ENCODE measurements at regions not wholly inside any gene's neighbourhood (a gene's known extent, or its start where the extent isn't known, plus 50 kb on each side); places are given as distances from the start of the nearest gene placed in this dataset.

- TF ChIP-seq CTCF (IDR thresholded peaks at IDR 0.05; ENCODE audit: extremely low read depth, insufficient read depth, missing control alignments), result no peak
- in situ Hi-C loops (cut with MboI; ENCODE audit: low pct_unique_long_range_greater_than_20kb, low sequenced_read_pairs, unreplicated experiment), result no loop called here
- DNase-seq (ENCODE audit: low spot score), result no peak
Measured at GRCh38 chr16:73253922-73254480, 206.1 kb upstream of the ZFHX3 start.

- no peak for TF ChIP-seq CTCF (IDR thresholded peaks at IDR 0.05; ENCODE audit: extremely low read depth, insufficient read depth, missing control alignments)
- in situ Hi-C loops (cut with MboI; ENCODE audit: low pct_unique_long_range_greater_than_20kb, low sequenced_read_pairs, unreplicated experiment), result no loop called here
- DNase-seq (ENCODE audit: low spot score), result no peak
Measured at GRCh38 chr16:73252446-73252845, 204.5 kb upstream of the ZFHX3 start.

GRCh38 chr16:73251608-73252007 lies 203.7 kb upstream of the ZFHX3 start:
- TF ChIP-seq CTCF (IDR thresholded peaks at IDR 0.05; ENCODE audit: extremely low read depth, insufficient read depth, missing control alignments), result no peak
- in situ Hi-C loops (cut with MboI; ENCODE audit: low pct_unique_long_range_greater_than_20kb, low sequenced_read_pairs, unreplicated experiment), result no loop called here
- DNase-seq (ENCODE audit: low spot score), result no peak

- DNase-seq (ENCODE audit: low spot score), result no peak
- in situ Hi-C loops (cut with MboI; ENCODE audit: low pct_unique_long_range_greater_than_20kb, low sequenced_read_pairs, unreplicated experiment), result no loop called here
- TF ChIP-seq CTCF (IDR thresholded peaks at IDR 0.05; ENCODE audit: extremely low read depth, insufficient read depth, missing control alignments), result no peak
Measured at GRCh38 chr16:73248316-73248715, 200.4 kb upstream of the ZFHX3 start.

GRCh38 chr16:73240920-73241319 lies 193.0 kb upstream of the ZFHX3 start:
- in situ Hi-C loops (cut with MboI; ENCODE audit: low pct_unique_long_range_greater_than_20kb, low sequenced_read_pairs, unreplicated experiment), result no loop called here
- DNase-seq (ENCODE audit: low spot score), result no peak
- TF ChIP-seq CTCF (IDR thresholded peaks at IDR 0.05; ENCODE audit: extremely low read depth, insufficient read depth, missing control alignments), result no peak

- in situ Hi-C loops (cut with MboI; ENCODE audit: low pct_unique_long_range_greater_than_20kb, low sequenced_read_pairs, unreplicated experiment), result no loop called here
- no peak for DNase-seq (ENCODE audit: low spot score)
- no peak for TF ChIP-seq CTCF (IDR thresholded peaks at IDR 0.05; ENCODE audit: extremely low read depth, insufficient read depth, missing control alignments)
Measured at GRCh38 chr16:73237601-73238000, 189.7 kb upstream of the ZFHX3 start.

- TF ChIP-seq CTCF (IDR thresholded peaks at IDR 0.05; ENCODE audit: extremely low read depth, insufficient read depth, missing control alignments), result no peak
- no peak for DNase-seq (ENCODE audit: low spot score)
- in situ Hi-C loops (cut with MboI; ENCODE audit: low pct_unique_long_range_greater_than_20kb, low sequenced_read_pairs, unreplicated experiment), result no loop called here
Measured at GRCh38 chr16:73234496-73234895, 186.6 kb upstream of the ZFHX3 start.

All from GM13977 (cell line).